Dermis blood vessel endothelial cell (primary cell): ENCODE measurements at regions not wholly inside any gene's neighbourhood (a gene's known extent, or its start where the extent isn't known, plus 50 kb on each side); places are given as distances from the start of the nearest gene placed in this dataset.
A peak's percentile ranks its signal among the peaks of the same experiment; 100 is the strongest.

Experiments
- DNase-seq: peaks from one replicate; pipeline ENCODE4 v3.0.0; 2010

DNA sequence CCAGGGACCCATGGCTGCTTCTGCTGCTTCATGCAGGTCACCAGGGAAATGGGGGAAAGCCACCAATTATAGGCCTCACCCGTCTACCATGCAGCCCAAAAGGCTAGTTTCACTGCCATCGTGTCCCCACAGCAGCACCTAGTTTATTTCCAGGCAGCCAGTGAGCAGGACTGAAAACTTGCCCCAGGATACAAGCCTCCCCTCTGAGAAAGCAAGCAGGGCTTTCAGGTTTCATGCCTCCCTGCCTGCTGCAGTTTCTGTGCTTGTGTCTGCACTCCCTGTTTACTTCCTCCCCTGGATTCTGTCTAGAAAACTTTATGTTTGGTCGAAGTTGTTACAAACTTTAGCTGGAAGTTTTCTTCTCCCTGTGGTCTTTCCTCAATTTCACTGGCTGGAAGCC lies 319.1 kb downstream of the ANXA1 start:
- no peak for DNase-seq

GRCh38 chr9:73474002-73474600 lies 322.4 kb downstream of the ANXA1 start:
- DNase-seq = no peak

DNA sequence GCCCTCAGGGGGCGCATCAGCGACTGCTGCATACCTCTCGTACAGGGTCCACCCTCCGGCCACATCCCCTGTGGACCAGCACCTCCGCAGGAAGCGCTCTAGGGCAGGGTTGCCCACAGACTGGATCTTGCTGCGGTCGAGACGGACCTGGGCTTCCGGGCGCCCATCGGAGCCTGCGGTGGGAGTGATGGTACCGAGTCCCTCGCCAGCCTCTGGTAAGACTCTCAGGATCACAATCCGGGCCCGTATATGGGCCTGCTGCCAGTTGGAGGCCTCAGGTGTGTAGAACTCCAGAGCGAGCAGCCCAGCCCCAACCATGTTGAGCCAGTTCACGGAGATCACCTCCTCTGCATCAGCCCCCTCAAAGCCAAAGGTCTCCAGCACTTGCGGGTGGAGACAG lies 323.0 kb downstream of the ANXA1 start:
- no peak for DNase-seq

GRCh38 chr9:73494894-73495293 lies 343.2 kb downstream of the ANXA1 start:
- no peak for DNase-seq

DNA sequence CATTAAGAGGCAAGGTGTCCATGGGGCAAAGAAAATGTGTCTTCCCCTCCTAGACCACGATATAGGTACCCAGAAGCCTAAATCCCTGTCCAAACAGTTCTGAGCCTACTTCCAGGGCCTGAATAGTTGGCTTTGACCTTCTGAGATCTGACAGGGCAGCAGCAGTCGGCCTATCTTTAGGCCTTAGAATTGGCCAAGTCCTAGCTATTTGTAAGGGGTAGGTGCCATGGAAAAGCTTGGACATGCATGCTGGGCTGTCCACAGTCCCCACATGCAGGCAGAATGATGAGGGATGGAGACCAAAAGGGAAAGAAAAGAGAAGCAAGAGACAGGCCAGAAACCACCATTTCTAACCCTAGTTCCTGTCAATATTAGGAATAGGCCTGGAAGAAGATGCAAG lies 346.1 kb downstream of the ANXA1 start:
- no peak for DNase-seq

DNA sequence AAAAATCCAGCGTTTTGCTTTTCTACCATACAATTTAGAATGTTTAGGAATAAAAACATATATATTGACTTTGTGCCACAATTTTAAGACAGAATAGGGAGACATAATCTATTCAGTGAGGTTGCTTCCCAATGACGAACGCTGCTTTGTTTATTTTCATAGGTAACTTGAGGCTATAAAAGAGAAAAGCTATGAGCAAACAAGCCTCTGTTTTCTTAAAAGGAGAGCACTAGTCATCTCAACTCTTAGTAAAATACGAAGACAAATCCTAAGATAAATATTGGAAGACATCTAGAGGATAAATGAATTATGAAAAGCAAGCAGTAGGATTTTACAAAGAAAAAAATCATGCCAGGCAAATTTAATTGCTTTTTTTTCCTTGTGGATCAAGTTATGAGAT lies 363.6 kb downstream of the ANXA1 start:
- DNase-seq = no peak

GRCh38 chr9:73523391-73523790 lies 371.7 kb downstream of the ANXA1 start:
- DNase-seq = no peak

- no peak for DNase-seq
These were observed 373.7 kb downstream of the ANXA1 start for GRCh38 chr9:73525350-73525749.

DNA sequence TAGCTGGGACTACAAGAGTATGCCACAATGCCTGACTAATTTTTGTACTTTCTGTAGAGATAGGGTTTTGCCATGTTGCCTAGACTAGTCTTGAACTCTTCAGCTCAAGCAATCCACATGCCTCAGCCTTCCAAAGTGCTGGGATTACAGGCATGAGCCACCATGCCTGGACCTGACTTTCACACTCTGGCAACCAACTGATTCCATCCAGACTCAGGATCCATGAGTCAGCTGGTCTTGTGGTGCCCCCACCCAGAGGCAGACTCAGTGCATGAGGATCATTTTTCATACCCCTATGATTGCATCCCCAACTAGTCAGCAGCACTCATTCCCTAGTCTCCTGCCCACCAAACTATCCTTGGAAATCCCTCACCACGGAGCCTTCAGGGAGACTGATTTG lies 375.9 kb downstream of the ANXA1 start:
- DNase-seq = no peak

DNA sequence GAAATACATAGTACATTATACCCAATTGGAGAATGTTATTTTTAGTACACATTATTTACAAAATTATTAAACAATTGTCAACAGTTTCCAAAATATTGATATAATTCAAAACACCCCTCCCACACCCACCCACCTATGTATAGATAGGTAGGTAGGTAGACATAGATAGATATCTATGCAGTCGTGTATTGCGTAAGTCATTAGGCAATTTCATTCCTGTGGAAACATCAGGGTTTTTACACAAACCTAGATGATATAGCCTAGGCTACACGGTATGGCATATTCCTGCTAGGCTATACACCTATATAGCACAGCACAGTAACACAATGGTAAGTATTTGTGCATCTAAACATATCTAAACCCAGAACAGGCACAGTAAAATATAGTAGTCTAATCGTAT lies 377.3 kb downstream of the ANXA1 start:
- no peak for DNase-seq

GRCh38 chr9:73529666-73530065 lies 378.0 kb downstream of the ANXA1 start:
- DNase-seq = no peak

- DNase-seq = no peak
These were observed 379.4 kb downstream of the ANXA1 start for GRCh38 chr9:73531051-73531532.

DNA sequence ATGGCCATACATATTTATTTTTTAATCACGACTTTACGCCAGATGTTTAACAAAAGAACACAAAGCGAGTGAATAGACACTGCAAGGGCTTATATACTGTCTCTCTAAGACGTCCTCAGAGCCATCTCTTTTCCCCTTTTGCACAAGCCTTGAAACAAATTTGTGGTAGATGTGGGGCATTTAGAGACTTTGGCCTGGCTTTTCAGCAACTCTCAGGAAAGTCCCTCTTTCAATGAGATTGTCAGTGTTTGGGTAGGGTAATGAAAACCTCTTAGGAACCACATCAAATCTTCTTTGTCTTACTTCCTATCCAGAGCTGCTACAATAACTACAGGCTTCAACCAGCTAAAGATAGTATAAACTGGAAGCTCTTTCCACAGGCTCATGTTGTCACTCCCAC lies 380.0 kb downstream of the ANXA1 start:
- no peak for DNase-seq

GRCh38 chr9:73532985-73533384 lies 381.3 kb downstream of the ANXA1 start:
- DNase-seq = no peak

DNA sequence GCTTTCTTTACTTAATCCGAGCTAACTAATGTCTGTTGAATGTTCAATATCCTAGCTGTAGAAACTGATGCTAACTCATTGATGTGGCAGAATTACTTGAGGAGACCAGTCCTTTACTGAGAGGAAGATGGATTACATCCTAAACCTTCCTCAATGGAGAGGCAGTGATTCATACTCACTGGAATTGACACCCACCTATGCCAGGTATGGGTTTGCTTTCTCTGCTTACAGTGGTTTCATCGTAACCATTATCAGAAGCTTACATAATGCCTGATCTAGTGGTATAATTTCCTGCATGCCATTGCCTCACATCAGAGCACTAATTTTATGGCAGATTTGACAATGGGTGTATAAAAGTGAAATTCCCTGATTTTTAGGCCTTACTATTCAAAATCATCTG lies 384.7 kb downstream of the ANXA1 start:
- DNase-seq = no peak

GRCh38 chr9:73537561-73537960 lies 385.9 kb downstream of the ANXA1 start:
- DNase-seq = no peak

GRCh38 chr9:73539881-73540390 lies 388.3 kb downstream of the ANXA1 start:
- no peak for DNase-seq

DNA sequence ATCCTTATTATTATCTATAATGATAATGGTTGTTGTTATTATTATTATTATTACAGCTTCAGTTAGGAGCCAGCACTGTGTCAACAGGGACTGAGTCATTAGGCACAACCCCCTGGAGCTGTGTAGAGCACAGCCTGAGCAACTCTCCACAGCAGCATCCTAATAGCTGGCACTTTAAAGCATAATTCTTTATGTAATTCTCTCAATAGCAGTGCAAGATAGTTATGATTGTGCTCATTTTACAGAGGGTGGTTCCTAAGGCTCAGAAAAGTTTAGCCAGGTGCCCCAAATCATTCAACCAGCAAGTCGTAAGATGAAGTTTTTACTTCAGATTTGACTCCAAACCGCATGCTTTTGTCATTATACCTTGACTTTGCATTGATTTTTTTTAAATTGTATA lies 390.3 kb downstream of the ANXA1 start:
- no peak for DNase-seq

- DNase-seq = no peak
These were observed 392.1 kb downstream of the ANXA1 start for GRCh38 chr9:73543727-73544126.

- DNase-seq = no peak
These were observed 396.5 kb downstream of the ANXA1 start for GRCh38 chr9:73548201-73548600.

GRCh38 chr9:73549991-73550390 lies 398.3 kb downstream of the ANXA1 start:
- DNase-seq = no peak

- no peak for DNase-seq
These were observed 401.6 kb downstream of the ANXA1 start for GRCh38 chr9:73553295-73553694.

DNA sequence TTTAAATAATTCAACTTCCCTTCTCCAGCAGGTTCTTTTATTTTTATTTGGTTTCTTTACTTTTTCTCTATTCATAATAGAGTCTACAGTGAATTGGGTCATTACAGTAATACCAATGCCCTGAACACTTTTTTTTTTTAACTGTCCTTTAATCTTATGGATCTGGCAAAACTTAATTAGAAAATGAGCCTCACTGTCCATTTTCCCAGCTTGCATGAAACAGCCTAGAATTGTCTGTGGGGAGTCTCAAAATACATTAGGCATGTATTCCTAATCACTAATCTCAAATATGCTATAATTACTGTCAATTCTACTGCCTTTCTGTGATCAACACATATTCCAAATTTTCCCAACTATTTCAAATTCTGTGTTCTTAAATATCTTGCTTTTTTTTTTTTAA lies 406.8 kb downstream of the ANXA1 start:
- DNase-seq = no peak

GRCh38 chr9:73565026-73565425 lies 413.4 kb downstream of the ANXA1 start:
- no peak for DNase-seq

GRCh38 chr9:73565833-73566465 lies 414.3 kb downstream of the ANXA1 start:
- DNase-seq = peak; percentile 0
